NCI-H69 (cell line): ENCODE measurements at regions not wholly inside any gene's neighbourhood (a gene's known extent, or its start where the extent isn't known, plus 50 kb on each side); places are given as distances from the start of the nearest gene placed in this dataset.
"Not testable (repeated sequence)": the region's sequence is repeated elsewhere in the genome, so short reads cannot be mapped to it uniquely, and the experiment has no call there.

ENCODE experiments used
- DNase-seq: peaks from one replicate; lab custom pipeline; 2025; lab: John Stamatoyannopoulos, UW

- DNase-seq: no peak
Measured at GRCh38 chr2:84137034-84137433, 322.0 kb downstream of the SUCLG1 start.

- DNase-seq: peak; percentile 0
Measured at GRCh38 chr2:84132370-84132769, 326.7 kb downstream of the SUCLG1 start.

DNA sequence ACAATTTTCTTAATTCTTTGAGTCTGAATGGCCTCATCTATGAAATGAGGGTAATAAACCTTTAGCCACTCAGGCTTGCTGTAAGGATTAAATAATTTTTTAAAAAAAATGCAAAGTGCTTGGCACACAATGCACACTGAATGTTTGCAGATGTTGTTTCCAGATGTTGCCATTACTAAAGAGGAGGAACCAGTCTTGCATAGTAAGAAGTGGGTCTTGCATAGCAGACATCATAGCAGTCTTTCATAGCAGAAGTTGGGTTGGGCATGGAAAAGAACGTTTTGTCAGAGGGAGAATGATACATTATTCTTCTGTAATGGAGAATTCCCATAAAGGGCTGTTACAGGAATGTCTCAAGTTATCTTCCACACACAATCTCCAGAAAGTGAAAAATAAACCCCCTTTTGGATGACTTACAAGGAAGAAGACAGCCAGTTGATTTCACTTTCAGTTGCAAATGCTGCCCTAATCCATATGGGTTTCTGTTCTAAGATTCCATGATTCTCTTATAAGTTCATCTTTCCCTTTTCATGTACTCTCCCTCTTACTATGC lies 327.7 kb downstream of the SUCLG1 start:
- DNase-seq: no peak

- no peak for DNase-seq
Measured at GRCh38 chr2:84129018-84129417, 330.1 kb downstream of the SUCLG1 start.

- DNase-seq: not testable (repeated sequence)
Measured at GRCh38 chr2:84127812-84128211, 331.3 kb downstream of the SUCLG1 start.

DNA sequence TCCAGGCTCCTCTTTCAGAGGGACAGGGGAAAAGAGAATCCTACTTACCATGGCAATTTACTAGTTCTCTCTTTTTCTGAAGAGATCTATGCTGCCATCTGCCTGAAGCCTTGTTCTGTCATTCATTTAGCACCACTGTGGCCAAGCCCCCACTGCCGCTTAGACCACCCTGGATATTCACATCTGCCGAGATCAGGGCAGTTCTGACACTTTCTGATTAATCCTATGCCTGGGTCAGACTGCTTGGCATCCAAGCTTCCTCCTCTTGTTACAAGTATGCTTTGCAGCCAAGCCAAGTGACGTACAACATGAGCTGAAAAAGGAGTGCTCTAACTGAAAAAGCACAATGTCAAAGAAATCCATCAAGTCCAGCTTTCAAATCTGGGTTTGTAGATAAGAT lies 332.6 kb downstream of the SUCLG1 start:
- no peak for DNase-seq

GRCh38 chr2:84126084-84126483 lies 333.0 kb downstream of the SUCLG1 start:
- DNase-seq: no peak

- DNase-seq: no peak
Measured at GRCh38 chr2:84116143-84116542, 342.9 kb downstream of the SUCLG1 start.

GRCh38 chr2:84115173-84115857 lies 343.8 kb downstream of the SUCLG1 start:
- no peak for DNase-seq

GRCh38 chr2:84103816-84104527 lies 355.1 kb downstream of the SUCLG1 start:
- peak; percentile 25 for DNase-seq

GRCh38 chr2:84102274-84102673 lies 356.8 kb downstream of the SUCLG1 start:
- DNase-seq: no peak

DNA sequence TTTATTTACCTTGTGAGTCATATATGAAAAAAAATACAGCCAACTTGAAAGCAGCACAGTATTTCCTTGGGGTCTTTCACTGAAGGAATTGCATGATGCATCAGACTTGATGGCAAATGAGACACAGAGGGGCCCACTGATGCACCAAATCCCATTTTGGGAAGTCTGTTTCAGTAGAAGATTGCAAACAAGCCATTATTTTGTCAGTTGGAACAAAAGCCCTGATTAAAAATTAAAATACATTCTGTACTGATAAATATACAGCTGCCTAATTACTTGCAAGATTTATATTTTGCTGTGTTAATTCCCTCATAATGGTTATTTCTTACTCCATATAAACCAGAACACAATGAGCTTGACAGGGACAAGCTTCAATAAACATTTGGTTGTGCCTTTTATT lies 370.4 kb downstream of the SUCLG1 start:
- no peak for DNase-seq

GRCh38 chr2:84085562-84085961 lies 373.5 kb downstream of the SUCLG1 start:
- DNase-seq: no peak

DNA sequence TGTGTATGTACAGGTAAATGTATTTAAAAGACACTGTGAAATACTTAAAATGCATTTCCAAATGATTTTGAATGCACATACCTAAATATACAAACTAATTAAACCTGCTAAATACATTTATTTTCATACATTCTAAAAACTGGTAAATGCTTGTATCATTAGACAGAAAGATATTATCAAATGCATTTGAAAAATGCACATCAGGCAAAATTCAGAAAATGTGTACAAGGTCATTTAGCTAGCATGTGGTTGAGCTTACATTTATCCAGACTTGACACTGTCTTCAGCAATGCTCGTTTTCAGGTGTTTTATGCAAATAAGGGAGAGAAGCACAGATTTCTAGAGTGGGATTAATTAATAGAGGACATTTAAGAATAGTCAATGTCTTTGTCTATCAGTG lies 374.2 kb downstream of the SUCLG1 start:
- no peak for DNase-seq

- DNase-seq: no peak
Measured at GRCh38 chr2:84083984-84084383, 375.1 kb downstream of the SUCLG1 start.

GRCh38 chr2:84078471-84078870 lies 380.6 kb downstream of the SUCLG1 start:
- DNase-seq: no peak

DNA sequence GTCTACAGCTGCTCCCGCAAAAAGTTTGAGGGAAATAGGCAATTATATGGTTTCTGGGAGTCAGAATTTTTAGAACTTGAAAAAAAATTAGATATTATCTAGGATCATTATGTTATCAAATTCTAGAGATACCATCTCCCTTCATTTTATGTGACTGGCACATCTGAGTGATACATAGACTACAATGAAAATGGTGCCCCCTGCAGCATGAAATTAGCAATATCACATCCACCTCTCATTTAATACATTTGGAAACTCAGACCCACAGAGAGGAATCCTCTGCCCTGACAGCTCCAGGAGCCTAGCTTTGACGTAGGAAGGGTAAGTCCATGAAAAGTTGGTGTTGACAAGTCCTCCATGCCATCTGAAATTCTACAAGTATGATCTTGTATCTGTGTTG lies 381.6 kb downstream of the SUCLG1 start:
- DNase-seq: peak; percentile 3

GRCh38 chr2:84071050-84071449 lies 388.0 kb downstream of the SUCLG1 start:
- DNase-seq: no peak

DNA sequence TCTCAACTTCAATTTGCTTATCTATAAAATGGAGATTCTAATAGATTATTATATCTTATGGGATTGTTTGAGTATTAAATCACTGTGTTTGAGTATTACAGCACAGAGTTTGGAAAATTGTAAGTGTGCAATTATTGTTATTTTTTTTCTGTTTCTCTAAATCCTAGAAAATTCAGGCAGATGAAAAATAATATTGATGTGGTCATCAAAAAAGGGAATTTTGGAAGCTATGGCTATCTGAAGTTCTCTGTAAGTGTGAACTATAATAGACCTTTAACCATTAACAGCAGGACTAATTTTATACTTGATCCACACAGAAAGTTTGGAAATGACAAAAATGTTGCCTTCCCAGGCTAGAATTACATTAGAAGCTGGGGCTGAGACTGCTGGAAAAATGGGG lies 393.2 kb downstream of the SUCLG1 start:
- DNase-seq: no peak

DNA sequence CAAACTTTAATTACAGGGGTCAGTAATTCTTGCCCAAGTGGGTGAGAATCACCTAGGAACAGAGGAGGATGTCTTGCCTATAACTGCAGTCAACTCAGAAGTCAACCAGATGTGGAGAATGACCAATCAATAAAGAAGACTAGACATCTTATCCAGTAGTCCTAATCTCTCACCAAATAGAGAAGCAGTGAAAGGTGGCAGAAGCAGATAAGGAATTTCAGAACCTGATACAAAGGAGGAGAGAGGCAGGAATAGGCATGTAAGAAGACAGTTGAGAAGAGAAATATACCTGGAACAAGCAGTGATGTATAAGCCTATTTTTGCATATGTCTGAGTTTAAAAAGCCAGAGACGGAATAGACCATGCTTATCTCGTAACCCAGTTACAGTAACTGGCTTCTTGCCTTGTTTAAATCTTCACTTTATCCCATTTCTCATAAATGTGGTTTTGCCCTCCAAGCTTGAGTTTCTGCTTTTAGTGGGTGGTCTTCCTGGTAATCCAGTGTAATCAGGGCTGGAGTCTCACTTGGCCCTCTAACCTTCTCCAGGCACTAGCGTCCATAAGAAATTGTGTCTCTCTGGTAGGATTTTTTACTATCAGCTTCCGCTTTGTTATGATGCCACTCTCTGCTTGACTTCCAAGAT lies 401.0 kb downstream of the SUCLG1 start:
- DNase-seq: no peak

GRCh38 chr2:84055816-84056215 lies 403.3 kb downstream of the SUCLG1 start:
- no peak for DNase-seq

DNA sequence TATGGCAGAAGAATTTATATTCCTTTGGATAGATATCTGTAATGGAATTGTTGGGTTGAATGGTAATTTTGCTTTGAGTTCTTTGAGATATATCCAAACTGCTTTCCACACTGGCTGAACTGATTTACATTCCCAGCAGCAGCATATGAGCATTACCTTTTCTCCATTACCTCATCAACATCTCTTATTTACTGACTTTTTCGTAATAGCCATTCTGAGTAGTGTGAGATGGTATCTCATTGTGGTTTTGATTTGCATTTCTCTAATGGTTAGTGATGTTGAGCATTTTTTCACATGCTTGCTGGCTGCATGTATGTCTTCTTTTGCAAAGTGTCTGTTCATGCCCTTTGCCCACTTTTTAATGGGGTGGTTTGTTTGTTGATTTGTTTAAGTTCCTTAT lies 404.5 kb downstream of the SUCLG1 start:
- not testable (repeated sequence) for DNase-seq

- DNase-seq: no peak
Measured at GRCh38 chr2:84052913-84053312, 406.2 kb downstream of the SUCLG1 start.
